K562 (cell line): ENCODE measurements at regions not wholly inside any gene's neighbourhood (a gene's known extent, or its start where the extent isn't known, plus 50 kb on each side); places are given as distances from the start of the nearest gene placed in this dataset.

Source experiments
- ARID3B ChIP-seq: fragments of 250-450 bp; sonication (Bioruptor Pico); IDR thresholded peaks from 2 replicates; pipeline ENCODE4 v1.4.0; 2020; ENCODE audit warnings: borderline replicate concordance
- CTCF ChIP-seq, 3 experiments: IDR thresholded peaks in 2 of 3; conservative IDR thresholded peaks in 1 of 3; 2 replicates each; pipeline ENCODE4 v1.5.1; 2011 to 2012; ENCODE audit warnings: low read length in 3 of 3, mild to moderate bottlenecking in 3 of 3, control low read depth in 2 of 3, improper control_type of control experiment in 1 of 3, inconsistent platforms in 1 of 3, low read depth in 1 of 3, mixed read lengths in 1 of 3, moderate library complexity in 1 of 3; ENCODE audit not compliant: insufficient read depth in 2 of 3
- FOS ChIP-seq: IDR thresholded peaks from 3 replicates; pipeline ENCODE4 v1.6.1; 2011; ENCODE audit not compliant: insufficient read length; ENCODE audit errors: extremely low read depth
- MLLT1 ChIP-seq, 2 experiments: fragments of 450-650 bp; IDR thresholded peaks; 2 replicates each; pipeline ENCODE4 v1.6.1; 2016
- POLR2H ChIP-seq: IDR thresholded peaks from 2 replicates; pipeline ENCODE4 v1.6.1; 2016; ENCODE audit warnings: missing genetic modification characterization, low read depth, mild to moderate bottlenecking, control low read depth, missing compliant biosample characterization, moderate library complexity
- ZBTB40 ChIP-seq, 2 experiments: fragments of 450-650 bp in 1 of 2; sonication (generic) in 1 of 2; formaldehyde crosslinking in 1 of 2; IDR thresholded peaks; 2 replicates each; pipeline versions ENCODE4 v1.7.1 to v1.9.0; 2016 to 2022; ENCODE audit warnings: inconsistent platforms in 1 of 2, mild to moderate bottlenecking in 1 of 2, missing genetic modification reagents in 1 of 2
- ZNF217 ChIP-seq: sonication (generic); formaldehyde crosslinking; IDR thresholded peaks from 2 replicates; pipeline ENCODE4 v1.8.0; 2022; ENCODE audit warnings: mild to moderate bottlenecking, missing genetic modification reagents
- ZNF280A ChIP-seq: fragments of 450-650 bp; IDR thresholded peaks from 2 replicates; pipeline ENCODE4 v1.6.1; 2018; ENCODE audit warnings: mild to moderate bottlenecking, low read depth; ENCODE audit not compliant: partially characterized antibody
- ZNF584 ChIP-seq: fragments of 200-800 bp; sonication (Bioruptor generic); IDR thresholded peaks from 2 replicates; pipeline ENCODE4 v1.6.1; 2016; ENCODE audit warnings: low read depth, mild to moderate bottlenecking, missing genetic modification characterization, missing compliant biosample characterization

GRCh38 chr10:91103384-91104192 is 116.9 kb upstream of the PCGF5 start (continued):
- TF ChIP-seq ARID3B (no peak), ZBTB40 (IDR thresholded peaks at IDR 0.05) (no peak), ZBTB40 (CRISPR knock-in tag; IDR thresholded peaks at IDR 0.05) (no peak), FOS (no peak), POLR2H (tag) (no peak), MLLT1 (IDR thresholded peaks at IDR 0.05) (no peak), ZNF280A (no peak), CTCF (IDR thresholded peaks at IDR 0.05 in 2 of 3, conservative IDR thresholded peaks at IDR 0.05 in 1 of 3; ENCODE audit: insufficient read depth in 2 of 3, low read depth in 1 of 3, low read length in 3 of 3) (no peak), ZNF217 (no peak), ZNF584 (CRISPR knock-in tag) (no peak)
